Gastroesophageal sphincter (tissue), 4 donors: ENCODE measurements at regions not wholly inside any gene's neighbourhood (a gene's known extent, or its start where the extent isn't known, plus 50 kb on each side); places are given as distances from the start of the nearest gene placed in this dataset.
"Not testable (repeated sequence)": the region's sequence is repeated elsewhere in the genome, so short reads cannot be mapped to it uniquely, and the experiment has no call there.

ENCODE experiments used
- ATAC-seq: fragments of 150-250 bp; one replicate; pipeline ENCODE4 v1.9.1; 2016; ENCODE audit warnings: mild to moderate bottlenecking, moderate library complexity
- H3K27ac ChIP-seq, 4 donors: fragments of 200-600 bp; sonication (generic) in 3 of 4; 1 replicate in 3 of 4; 2 replicates in 1 of 4; pipeline ENCODE4 v1.5.1; 2016 to 2019
- H3K27me3 ChIP-seq: fragments of 200-600 bp; sonication (generic); one replicate; pipeline ENCODE4 v1.5.1; 2019
- H3K36me3 ChIP-seq, 2 donors: fragments of 200-600 bp; sonication (generic); one replicate each; pipeline ENCODE4 v1.5.1; 2019; ENCODE audit warnings: control low read depth in 1 of 2
- H3K4me1 ChIP-seq, 3 donors: fragments of 200-600 bp; sonication (generic); 1 replicate in 2 of 3; 2 replicates in 1 of 3; pipeline ENCODE4 v1.5.1; 2016 to 2019; ENCODE audit warnings: control low read depth in 2 of 3
- H3K4me3 ChIP-seq, 2 donors: fragments of 200-600 bp; sonication (generic); one replicate each; pipeline ENCODE4 v1.5.1; 2019; ENCODE audit warnings: mild to moderate bottlenecking in 1 of 2, moderate library complexity in 1 of 2
- H3K9me3 ChIP-seq, 3 donors: fragments of 200-600 bp; sonication (generic); one replicate each; pipeline ENCODE4 v1.5.1; 2017 to 2019; ENCODE audit warnings: control low read depth in 2 of 3
- EP300 ChIP-seq: sonication (generic); formaldehyde crosslinking; IDR thresholded peaks from one replicate; pipeline ENCODE4 v1.6.1; 2017; ENCODE audit warnings: antibody characterized with exemption, mild to moderate bottlenecking
- POLR2A ChIP-seq, 2 donors: fragments of 450-650 bp; IDR thresholded peaks; one replicate each; pipeline ENCODE4 v1.6.1; 2017; ENCODE audit warnings: antibody characterized with exemption in 2 of 2, mild to moderate bottlenecking in 2 of 2, moderate library complexity in 1 of 2
- POLR2AphosphoS5 ChIP-seq: sonication (generic); formaldehyde crosslinking; IDR thresholded peaks from one replicate; pipeline ENCODE4 v1.6.1; 2017; ENCODE audit warnings: antibody characterized with exemption
- WGBS, 2 donors: methylation state at CpG; one replicate each; pipeline ENCODE4 v1.1.5; 2018; ENCODE audit warnings: low coverage in 1 of 2; 5-methylcytosine and 5-hydroxymethylcytosine counted together
- TF ChIP-seq, protein P1 (sequence below), 4 experiments: fragments of 200-600 bp in 2 of 4; fragments of 450-650 bp in 2 of 4; sonication (generic) in 1 of 4; IDR thresholded peaks; one replicate each; pipeline ENCODE4 v1.5.1; 2017 to 2019; ENCODE audit warnings: antibody characterized with exemption in 4 of 4, mild to moderate bottlenecking in 2 of 4, moderate library complexity in 2 of 4

DNA sequence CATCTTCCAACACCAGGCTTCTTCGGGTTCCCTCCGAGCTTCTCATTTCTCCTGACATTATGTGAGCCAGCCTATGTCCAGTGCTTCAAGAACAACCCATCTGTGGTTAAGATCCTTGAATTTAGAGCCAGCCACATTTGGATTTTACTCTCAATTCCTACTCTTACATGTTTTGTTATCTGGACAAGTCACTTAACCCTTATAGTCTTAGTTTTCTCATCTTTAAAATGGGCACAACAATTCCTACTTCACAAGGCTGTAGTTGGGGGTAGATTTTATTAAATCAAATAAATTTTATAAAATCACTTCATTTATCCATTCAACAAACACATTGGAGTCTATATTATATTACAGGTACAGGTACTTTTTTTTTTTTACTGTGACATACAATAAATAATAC lies 105.5 kb upstream of the SLC38A2 start:
- Histone ChIP-seq H3K4me1 (peaks cover 6 to 20% (median 8%) of the 10 kb centered on the region in 3 donors), H3K27ac (no peak overlapping the region), H3K36me3 (no peaks in the 10 kb centered on the region), H3K4me3 (no peak overlapping the region), H3K27me3 (no peaks in the 10 kb centered on the region), H3K9me3 (no peaks in the 10 kb centered on the region)
- TF ChIP-seq POLR2A (IDR thresholded peaks at IDR 0.05) (no peak), EP300 (no peak), POLR2AphosphoS5 (no peak)
- TF ChIP-seq, protein P1, sequence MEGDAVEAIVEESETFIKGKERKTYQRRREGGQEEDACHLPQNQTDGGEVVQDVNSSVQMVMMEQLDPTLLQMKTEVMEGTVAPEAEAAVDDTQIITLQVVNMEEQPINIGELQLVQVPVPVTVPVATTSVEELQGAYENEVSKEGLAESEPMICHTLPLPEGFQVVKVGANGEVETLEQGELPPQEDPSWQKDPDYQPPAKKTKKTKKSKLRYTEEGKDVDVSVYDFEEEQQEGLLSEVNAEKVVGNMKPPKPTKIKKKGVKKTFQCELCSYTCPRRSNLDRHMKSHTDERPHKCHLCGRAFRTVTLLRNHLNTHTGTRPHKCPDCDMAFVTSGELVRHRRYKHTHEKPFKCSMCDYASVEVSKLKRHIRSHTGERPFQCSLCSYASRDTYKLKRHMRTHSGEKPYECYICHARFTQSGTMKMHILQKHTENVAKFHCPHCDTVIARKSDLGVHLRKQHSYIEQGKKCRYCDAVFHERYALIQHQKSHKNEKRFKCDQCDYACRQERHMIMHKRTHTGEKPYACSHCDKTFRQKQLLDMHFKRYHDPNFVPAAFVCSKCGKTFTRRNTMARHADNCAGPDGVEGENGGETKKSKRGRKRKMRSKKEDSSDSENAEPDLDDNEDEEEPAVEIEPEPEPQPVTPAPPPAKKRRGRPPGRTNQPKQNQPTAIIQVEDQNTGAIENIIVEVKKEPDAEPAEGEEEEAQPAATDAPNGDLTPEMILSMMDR (IDR thresholded peaks at IDR 0.05) = no peak
- 100% methylated on average over 2 of the region's 2 CpGs; no CpG with 5 or more reads in 1 of the 2 donors for WGBS, 2 donors
- ATAC-seq = no peak

GRCh38 chr12:46477541-46477940 lies 105.0 kb upstream of the SLC38A2 start:
- Histone ChIP-seq H3K27me3 (no peaks in the 10 kb centered on the region), H3K4me3 (no peak overlapping the region), H3K9me3 (no peaks in the 10 kb centered on the region), H3K4me1 (peaks cover 11 to 22% (median 13%) of the 10 kb centered on the region in 3 donors), H3K27ac (no peak overlapping the region), H3K36me3 (no peaks in the 10 kb centered on the region)
- TF ChIP-seq, protein P1 (IDR thresholded peaks at IDR 0.05) = no peak
- TF ChIP-seq POLR2A (IDR thresholded peaks at IDR 0.05) = no peak
- no peak for TF ChIP-seq EP300
- no peak for TF ChIP-seq POLR2AphosphoS5
- ATAC-seq = no peak

DNA sequence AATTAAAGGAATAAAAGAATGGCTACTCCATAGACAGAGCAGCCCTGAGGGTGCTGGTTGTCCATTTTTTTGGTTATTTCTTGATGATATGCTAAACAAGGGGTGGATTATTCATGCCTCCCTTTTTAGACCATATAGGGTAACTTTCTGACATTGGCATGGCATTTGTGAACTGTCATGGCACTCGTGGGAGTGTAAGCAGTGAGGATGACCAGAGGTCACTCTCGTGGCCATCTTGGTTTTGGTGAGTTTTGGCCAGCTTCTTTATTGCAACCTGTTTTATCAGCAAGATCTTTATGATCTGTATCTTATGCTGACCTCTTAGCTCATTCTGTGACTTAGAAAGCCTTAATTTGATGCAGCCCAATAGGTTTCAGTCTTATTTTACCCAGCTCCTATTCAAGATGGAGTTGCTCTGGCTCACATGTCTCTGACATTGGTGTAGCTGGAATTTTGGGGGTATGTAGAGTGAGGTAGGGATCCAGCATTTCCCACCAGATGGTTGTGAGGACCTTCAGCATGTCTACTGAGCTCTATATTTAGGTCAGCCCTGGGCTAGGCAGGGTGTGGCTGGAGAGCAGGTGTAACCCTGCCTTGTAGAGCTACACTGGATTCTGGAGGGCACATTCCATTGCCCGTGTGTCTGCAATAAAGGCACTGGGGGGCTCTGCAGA lies 103.5 kb upstream of the SLC38A2 start:
- ATAC-seq = no peak
- WGBS, 2 donors = 77 to 90% methylated on average over 2 to 3 of the region's 3 CpGs

DNA sequence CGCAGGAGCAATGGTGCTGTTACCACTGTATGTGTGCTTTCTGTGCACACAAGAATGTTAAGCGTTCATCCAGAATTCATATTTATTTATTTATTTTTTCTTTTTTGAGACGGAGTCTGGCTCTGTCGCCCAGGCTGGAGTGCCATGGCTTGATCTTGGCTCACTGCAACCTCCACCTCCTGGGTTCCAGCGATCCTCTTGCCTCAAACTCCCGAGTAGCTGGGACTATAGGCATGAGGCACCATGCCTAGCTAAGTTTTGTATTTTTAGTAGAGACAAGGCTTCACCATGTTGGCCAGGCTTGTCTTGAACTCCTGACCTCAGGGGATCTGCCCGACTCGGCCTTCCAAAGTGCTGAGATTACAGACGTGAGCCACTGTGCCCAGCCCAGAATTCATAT lies 101.8 kb upstream of the SLC38A2 start:
- H3K9me3 ChIP-seq, H3K36me3 ChIP-seq, H3K4me3 ChIP-seq, H3K27me3 ChIP-seq, ATAC-seq: not testable (repeated sequence)
- H3K4me1 ChIP-seq = peaks cover 11 to 31% (median 13%) of the 10 kb centered on the region in 3 donors
- 74 to 81% methylated on average over 5 to 9 of the region's 9 CpGs for WGBS, 2 donors
- H3K27ac ChIP-seq = peak overlapping the region; percentile 59 to 79 (median 73)

More for the DNA sequence above, 103.5 kb upstream of the SLC38A2 start:
- no peak overlapping the region for H3K4me3 ChIP-seq
- TF ChIP-seq EP300 (no peak), POLR2A (IDR thresholded peaks at IDR 0.05) (no peak), POLR2AphosphoS5 (no peak)
- TF ChIP-seq, protein P1 (IDR thresholded peaks at IDR 0.05) = no peak
- no peak overlapping the region for H3K27ac ChIP-seq
- no peaks in the 10 kb centered on the region for H3K27me3 ChIP-seq
- H3K4me1 ChIP-seq = peaks cover 11 to 30% (median 13%) of the 10 kb centered on the region in 3 donors
- no peaks in the 10 kb centered on the region for H3K36me3 ChIP-seq
- no peaks in the 10 kb centered on the region for H3K9me3 ChIP-seq

DNA sequence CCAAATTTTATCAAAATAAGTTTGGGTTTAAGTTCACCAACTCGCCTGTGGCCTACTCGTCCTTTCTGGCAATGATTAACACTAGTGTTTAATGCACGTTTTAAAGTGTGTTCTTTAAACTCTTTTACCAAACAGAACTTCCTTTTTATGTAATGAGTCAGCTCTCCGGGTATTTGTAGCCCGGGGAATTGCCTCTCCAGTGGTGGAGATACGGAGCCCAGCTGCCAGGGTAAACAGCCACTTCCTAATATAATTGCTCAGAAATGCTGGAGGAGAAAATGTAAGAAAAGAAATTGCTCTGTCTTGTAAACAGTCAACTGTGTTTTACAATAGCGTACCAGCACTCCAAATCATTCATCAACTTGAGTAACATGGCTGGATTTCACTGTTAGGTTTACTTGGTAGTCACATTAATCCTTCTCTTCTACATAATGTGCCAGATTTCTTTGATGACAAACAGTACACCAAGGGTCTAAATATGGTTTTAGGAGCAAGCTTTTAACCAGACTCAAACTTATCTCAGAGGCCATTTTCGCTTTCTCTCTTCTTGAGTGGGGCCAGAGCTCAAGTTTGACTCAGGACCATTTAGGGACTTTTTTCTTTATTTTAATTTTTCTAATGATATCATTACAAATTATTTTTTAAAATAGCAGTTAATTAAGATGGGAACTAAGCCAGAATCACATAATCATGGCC lies 101.2 kb upstream of the SLC38A2 start:
- H3K27me3 ChIP-seq = no peaks in the 10 kb centered on the region
- no peak overlapping the region for H3K4me3 ChIP-seq
- H3K27ac ChIP-seq = peak overlapping the region; percentile 70 to 79 (median 76)
- no peaks in the 10 kb centered on the region for H3K36me3 ChIP-seq
- TF ChIP-seq POLR2A (IDR thresholded peaks at IDR 0.05) = no peak
- peak; percentile 91 for TF ChIP-seq POLR2AphosphoS5
- peaks cover 11 to 31% (median 13%) of the 10 kb centered on the region in 3 donors for H3K4me1 ChIP-seq
- 4 to 10% methylated on average over 8 of the region's 8 CpGs for WGBS, 2 donors
- ATAC-seq = peak; percentile 84
- H3K9me3 ChIP-seq = no peaks in the 10 kb centered on the region
